Stimulated activated CD4-positive, alpha-beta T cell treated with anti-CD3 and anti-CD28 coated beads, Interleukin-1b, Interleukin-23, amount 100 ng/mL, for 24 hours (primary cell): ENCODE measurements at regions not wholly inside any gene's neighbourhood (a gene's known extent, or its start where the extent isn't known, plus 50 kb on each side); places are given as distances from the start of the nearest gene placed in this dataset.
"Not testable (repeated sequence)": the region's sequence is repeated elsewhere in the genome, so short reads cannot be mapped to it uniquely, and the experiment has no call there.

Source experiments
- DNase-seq, 4 experiments: peaks; one replicate each; pipeline ENCODE4 v3.0.0-alpha.2; 2020; ENCODE audit warnings: low read depth in 4 of 4, low spot score in 1 of 4

DNA sequence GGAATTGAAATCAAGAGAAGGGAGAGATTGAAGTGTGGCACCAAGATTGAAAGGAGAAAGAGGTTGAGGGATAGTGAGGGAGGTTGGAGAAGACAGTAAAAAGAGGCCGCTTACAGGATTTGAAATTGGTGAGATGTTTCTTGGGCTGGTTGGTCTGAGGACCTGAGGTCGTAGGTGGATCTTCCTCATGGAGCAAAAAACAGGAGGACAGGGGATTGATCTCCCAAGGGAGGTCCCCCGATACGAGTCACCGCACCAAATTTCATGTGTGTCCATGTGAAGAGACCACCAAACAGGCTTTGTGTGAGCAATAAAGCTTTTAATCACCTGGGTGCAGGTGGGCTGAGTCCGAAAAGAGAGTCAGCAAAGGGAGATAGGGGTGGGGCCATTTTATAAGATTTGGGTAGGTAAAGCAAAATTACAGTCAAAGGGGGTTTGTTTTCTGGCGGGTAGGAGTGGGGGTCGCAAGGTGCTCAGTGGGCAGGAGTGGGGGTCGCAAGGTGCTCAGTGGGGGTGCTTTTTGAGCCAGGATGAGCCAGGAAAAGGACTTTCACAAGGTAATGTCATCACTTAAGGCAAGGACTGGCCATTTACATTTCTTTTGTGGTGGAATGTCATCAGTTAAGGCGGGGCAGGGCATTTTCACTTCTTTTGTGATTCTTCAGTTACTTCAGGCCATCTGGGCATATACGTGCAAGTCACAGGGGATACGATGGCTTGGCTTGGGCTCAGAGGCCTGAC lies 505.5 kb downstream of the GRIN2A start:
- DNase-seq: not testable (repeated sequence)

DNA sequence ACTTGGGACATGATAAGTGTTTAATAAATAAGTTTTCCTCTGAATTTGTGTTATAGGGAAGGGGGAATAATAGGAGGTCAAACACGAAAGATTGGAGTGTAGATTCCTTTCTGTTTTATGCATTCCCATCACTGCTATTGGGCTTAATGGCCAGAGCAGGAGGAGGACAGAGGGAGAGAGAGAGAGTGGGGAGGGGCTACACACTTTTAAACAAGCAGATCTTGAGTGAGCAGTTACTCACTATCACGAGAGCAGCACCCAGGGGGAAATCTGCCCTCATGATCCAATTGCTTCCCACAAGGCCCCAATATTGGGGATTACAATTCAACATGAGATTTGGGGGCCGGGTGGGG lies 505.0 kb downstream of the GRIN2A start:
- DNase-seq: no peak

DNA sequence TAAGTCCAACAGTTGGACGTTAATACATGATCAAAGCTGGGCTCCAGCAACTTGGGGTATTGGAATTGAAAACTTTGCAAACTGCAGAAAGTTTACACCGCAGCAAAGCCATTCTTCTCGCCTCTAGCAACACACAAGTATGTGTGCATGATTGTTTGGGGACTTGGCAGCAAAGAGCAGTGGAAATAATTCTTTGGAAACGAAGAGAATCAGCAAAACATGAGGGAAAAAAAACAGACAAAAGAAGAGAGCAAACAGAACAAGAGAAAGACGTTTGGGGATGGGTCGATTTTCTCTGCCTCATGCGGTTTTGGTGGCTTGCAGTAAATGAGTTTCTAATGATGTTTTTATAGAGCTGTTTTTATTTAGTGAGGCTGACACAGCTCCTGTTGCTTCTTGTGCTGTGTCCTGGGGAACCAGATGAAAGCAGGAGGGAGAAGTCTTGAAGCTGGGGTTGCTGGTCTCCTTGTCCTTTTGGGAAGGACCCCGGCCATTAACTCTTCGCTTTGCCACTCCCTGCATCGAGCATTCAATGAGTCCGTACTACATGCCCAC lies 502.9 kb downstream of the GRIN2A start:
- no peak for DNase-seq

GRCh38 chr16:9680019-9680655 lies 502.1 kb downstream of the GRIN2A start:
- DNase-seq: no peak

GRCh38 chr16:9680968-9681367 lies 501.3 kb downstream of the GRIN2A start:
- no peak for DNase-seq

DNA sequence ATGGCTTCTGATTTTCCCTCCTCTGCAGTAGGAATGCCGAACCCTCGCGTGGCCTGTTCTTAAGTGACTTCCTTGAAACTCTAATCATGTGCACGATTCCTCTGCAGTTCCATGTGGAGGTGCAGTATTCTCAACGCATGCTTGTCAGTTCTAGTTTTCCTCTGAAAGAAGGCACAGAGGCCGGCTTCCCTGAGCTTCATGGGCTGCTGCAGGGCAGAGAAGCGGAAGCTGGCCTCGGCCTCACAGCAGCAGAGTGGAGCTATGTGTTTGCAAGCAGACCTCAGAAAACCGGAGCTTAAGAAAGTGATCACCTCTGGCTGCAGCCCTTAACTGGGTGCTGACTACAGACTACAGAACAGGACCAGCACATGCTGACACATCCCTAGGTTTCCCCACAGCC lies 500.7 kb downstream of the GRIN2A start:
- DNase-seq: no peak

GRCh38 chr16:9682320-9682719 lies 499.9 kb downstream of the GRIN2A start:
- DNase-seq: no peak

DNA sequence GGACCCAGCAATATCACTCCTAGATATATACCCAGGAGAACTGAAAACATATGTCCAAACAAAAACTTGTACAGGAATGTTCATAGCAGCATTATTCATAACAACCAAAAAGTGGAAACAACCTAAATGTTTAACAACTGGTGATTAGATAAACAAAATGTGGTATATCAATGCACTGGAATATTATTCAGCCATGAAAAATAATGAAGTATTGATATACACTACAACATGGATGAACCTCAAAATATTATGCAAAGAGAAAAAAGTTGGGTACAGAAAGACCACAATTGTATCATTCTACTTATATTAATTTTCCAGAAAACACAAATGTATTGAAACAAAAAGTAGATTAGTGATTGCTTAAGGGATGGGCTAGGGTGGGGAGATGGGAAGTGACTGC lies 498.6 kb downstream of the GRIN2A start:
- DNase-seq: no peak

DNA sequence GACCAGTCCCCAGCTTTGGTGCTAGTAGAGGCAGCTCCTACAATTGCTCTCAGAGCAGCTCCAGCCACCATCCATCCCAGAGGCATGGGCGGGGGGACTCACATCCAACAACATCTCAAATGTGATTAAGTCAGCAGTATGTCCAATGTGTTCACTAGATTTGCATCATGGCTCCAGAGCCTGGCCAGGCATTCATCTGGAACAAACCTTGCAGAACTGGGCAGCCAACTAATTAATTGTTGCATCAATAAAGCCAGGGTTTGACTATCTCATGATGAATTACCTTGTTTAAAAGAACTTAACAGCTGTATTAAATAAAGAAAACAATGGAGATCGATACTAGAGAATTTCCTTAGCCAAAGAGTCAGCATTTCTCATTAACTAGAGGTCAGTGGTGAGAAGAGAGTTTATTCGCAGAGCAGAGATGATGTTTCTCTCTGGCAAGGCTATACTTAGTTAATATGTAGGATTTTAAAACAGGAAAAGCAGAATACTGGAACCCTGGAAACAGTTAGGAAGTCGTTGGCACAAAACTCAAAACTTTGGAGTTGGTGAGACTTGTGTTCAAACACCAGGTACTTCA lies 494.4 kb downstream of the GRIN2A start:
- no peak for DNase-seq

DNA sequence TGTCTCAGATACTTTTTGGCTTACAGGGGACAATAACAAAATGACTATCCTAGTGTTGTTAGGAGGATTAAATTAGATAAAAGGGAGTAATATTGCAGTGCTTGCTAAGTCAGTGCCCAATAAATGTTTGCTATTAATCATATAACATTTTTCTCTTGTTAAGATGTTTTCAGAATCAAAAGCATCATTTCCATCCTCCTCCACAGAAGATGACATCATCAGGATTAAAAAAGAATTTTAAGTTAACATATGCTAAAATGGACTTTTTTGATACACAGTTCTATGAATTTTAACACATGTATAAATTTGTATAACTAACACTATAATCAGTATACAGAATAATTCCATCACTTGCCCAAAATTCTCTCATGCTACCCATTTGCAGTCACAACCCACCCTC lies 492.6 kb downstream of the GRIN2A start:
- DNase-seq: no peak

DNA sequence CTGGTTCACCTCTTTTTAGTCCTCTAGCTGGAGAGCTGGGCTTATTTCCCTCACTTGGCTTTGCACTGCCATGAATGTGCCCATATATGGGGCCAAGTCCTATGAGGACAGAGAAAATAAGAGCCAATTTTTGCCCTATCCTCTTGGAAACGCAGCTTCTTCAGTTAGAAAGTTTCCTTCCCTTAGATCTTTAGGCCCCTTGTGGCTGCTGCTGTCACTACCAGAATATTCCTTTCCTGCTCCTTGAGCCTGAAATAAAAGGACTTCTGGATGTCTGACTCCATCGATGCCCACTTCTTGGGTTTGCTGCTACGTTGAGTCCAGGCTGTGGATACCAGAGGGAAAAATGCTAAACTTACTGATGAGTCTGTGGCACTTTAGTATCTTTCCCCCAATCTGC lies 487.1 kb downstream of the GRIN2A start:
- DNase-seq: no peak
